Gastrocnemius medialis (tissue), 4 donors: ENCODE measurements at regions not wholly inside any gene's neighbourhood (a gene's known extent, or its start where the extent isn't known, plus 50 kb on each side); places are given as distances from the start of the nearest gene placed in this dataset.

ENCODE experiments used
- POLR2A ChIP-seq, 2 donors: fragments of 450-650 bp; IDR thresholded peaks; one replicate each; pipeline ENCODE4 v1.6.1; 2017; ENCODE audit warnings: antibody characterized with exemption in 2 of 2, mild to moderate bottlenecking in 2 of 2, moderate library complexity in 2 of 2
- TF ChIP-seq, protein P1 (sequence below), 5 experiments: fragments of 450-650 bp in 3 of 5; fragments of 200-600 bp in 2 of 5; sonication (generic) in 2 of 5; IDR thresholded peaks in 4 of 5; conservative IDR thresholded peaks in 1 of 5; 1 replicate in 4 of 5; 2 replicates in 1 of 5; pipeline ENCODE4 v1.5.1; 2016 to 2019; ENCODE audit warnings: antibody characterized with exemption in 5 of 5, mild to moderate bottlenecking in 3 of 5, moderate library complexity in 3 of 5

DNA sequence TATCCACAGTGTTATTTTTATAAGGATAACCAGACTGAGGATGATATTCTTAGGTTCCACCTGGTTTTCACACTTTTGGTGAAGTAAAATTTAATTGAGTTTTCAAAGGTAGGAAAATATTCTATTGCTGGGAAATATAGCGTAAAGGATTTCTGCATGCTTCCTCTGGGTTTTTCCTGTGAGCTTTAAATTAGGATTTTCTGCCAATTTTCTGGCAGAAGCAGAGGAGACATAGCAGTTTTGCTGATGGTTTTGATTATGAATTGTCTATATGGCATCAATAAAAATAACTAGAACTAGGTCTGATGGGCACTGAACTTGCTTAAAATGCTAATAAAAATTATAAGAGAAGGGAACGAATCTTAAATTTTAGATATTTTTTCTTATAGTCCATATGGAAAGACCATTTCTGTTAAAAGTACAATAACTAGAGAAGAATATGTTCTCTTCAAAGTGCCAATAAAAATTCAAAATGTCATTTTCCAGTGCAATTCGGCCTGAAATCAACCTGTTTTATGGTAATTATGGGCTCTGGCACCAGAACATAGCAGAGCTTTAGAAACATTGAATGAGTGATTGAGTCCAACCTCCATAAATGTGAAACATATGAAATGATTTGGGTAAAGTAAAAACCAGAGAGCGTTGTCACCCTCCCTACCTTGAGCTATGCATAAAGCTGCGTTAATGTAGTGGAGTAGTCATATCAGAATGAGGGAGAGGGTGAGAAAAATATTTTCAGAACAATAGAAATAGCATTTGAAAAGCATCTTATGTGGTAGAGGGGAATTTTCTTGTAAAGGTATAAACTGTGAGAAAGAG, 279.7 kb downstream of the SPRY1 start:
- TF ChIP-seq, protein P1, sequence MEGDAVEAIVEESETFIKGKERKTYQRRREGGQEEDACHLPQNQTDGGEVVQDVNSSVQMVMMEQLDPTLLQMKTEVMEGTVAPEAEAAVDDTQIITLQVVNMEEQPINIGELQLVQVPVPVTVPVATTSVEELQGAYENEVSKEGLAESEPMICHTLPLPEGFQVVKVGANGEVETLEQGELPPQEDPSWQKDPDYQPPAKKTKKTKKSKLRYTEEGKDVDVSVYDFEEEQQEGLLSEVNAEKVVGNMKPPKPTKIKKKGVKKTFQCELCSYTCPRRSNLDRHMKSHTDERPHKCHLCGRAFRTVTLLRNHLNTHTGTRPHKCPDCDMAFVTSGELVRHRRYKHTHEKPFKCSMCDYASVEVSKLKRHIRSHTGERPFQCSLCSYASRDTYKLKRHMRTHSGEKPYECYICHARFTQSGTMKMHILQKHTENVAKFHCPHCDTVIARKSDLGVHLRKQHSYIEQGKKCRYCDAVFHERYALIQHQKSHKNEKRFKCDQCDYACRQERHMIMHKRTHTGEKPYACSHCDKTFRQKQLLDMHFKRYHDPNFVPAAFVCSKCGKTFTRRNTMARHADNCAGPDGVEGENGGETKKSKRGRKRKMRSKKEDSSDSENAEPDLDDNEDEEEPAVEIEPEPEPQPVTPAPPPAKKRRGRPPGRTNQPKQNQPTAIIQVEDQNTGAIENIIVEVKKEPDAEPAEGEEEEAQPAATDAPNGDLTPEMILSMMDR (IDR thresholded peaks at IDR 0.05 in 4 of 5, conservative IDR thresholded peaks at IDR 0.05 in 1 of 5) = no peak
- TF ChIP-seq POLR2A (IDR thresholded peaks at IDR 0.05) = no peak
